Esophagus muscularis mucosa (tissue), 4 donors: ENCODE measurements at regions not wholly inside any gene's neighbourhood (a gene's known extent, or its start where the extent isn't known, plus 50 kb on each side); places are given as distances from the start of the nearest gene placed in this dataset.

Experiments
- DNase-seq: peaks from one replicate; pipeline ENCODE4 v3.0.0-alpha.2; 2017; ENCODE audit errors: extremely low spot score
- H3K27ac ChIP-seq, 4 donors: fragments of 200-600 bp; sonication (generic); replicated peaks in 1 of 4; 1 replicate in 3 of 4; 2 replicates in 1 of 4; pipeline ENCODE4 v1.5.1; 2016 to 2019; ENCODE audit warnings: mild to moderate bottlenecking in 1 of 4
- H3K27me3 ChIP-seq, 4 donors: fragments of 200-600 bp; sonication (generic); one replicate each; pipeline versions ENCODE4 v1.5.1 to v1.6.0; 2016 to 2019
- H3K36me3 ChIP-seq, 4 donors: fragments of 200-600 bp; sonication (generic); one replicate each; pipeline ENCODE4 v1.5.1; 2016 to 2019
- H3K4me1 ChIP-seq, 4 donors: fragments of 200-600 bp; sonication (generic); one replicate each; pipeline ENCODE4 v1.5.1; 2016 to 2019
- H3K4me3 ChIP-seq, 4 donors: fragments of 200-600 bp; sonication (generic); 1 replicate in 2 of 4; 2 replicates in 2 of 4; pipeline ENCODE4 v1.5.1; 2016 to 2019; ENCODE audit warnings: mild to moderate bottlenecking in 4 of 4, moderate library complexity in 1 of 4
- H3K9me3 ChIP-seq, 4 donors: fragments of 200-600 bp; sonication (generic); 1 replicate in 3 of 4; 2 replicates in 1 of 4; pipeline ENCODE4 v1.5.1; 2016 to 2019
- CTCF ChIP-seq, 3 experiments: fragments of 200-600 bp in 2 of 3; fragments of 450-650 bp in 1 of 3; sonication (generic) in 2 of 3; IDR thresholded peaks; one replicate each; pipeline ENCODE4 v1.5.1; 2017 to 2019; ENCODE audit warnings: antibody characterized with exemption in 3 of 3, mild to moderate bottlenecking in 2 of 3, moderate library complexity in 1 of 3
- EP300 ChIP-seq: sonication (generic); formaldehyde crosslinking; IDR thresholded peaks from one replicate; pipeline ENCODE4 v1.6.1; 2017; ENCODE audit warnings: antibody characterized with exemption
- POLR2A ChIP-seq: fragments of 450-650 bp; IDR thresholded peaks from one replicate; pipeline ENCODE4 v1.6.1; 2017; ENCODE audit warnings: antibody characterized with exemption, moderate library complexity, mild to moderate bottlenecking, low read depth
- POLR2AphosphoS5 ChIP-seq, 2 donors: sonication (generic); formaldehyde crosslinking; IDR thresholded peaks; one replicate each; pipeline ENCODE4 v1.6.1; 2017; ENCODE audit warnings: antibody characterized with exemption in 2 of 2
- WGBS: methylation state at CpG from one replicate; pipeline ENCODE4 v1.1.5; 2018; 5-methylcytosine and 5-hydroxymethylcytosine counted together
- intact Hi-C: fragments of 100-400 bp; cut with DNase I; formaldehyde crosslinking; loops from one replicate; pipeline ENCODE4 v1.15.1; 2023

- TF ChIP-seq POLR2A: no peak
- no peak for TF ChIP-seq CTCF (IDR thresholded peaks at IDR 0.05)
- no peak for TF ChIP-seq POLR2AphosphoS5 (IDR thresholded peaks at IDR 0.05)
- no peak for TF ChIP-seq EP300
- Histone ChIP-seq H3K36me3 (no peaks in the 10 kb centered on the region), H3K27me3 (no peaks in the 10 kb centered on the region), H3K4me1 (no peaks in the 10 kb centered on the region), H3K4me3 (no peak overlapping the region), H3K9me3 (no peaks in the 10 kb centered on the region), H3K27ac (no peak overlapping the region)
- intact Hi-C loops: no loop called here
- DNase-seq: no peak
- 100% methylated on average over 1 of the region's 1 CpG for WGBS
These were observed 142.1 kb downstream of the HINT1 start for GRCh38 chr5:131022811-131023497.

- intact Hi-C loops: no loop called here
- WGBS: 86% methylated on average over 2 of the region's 2 CpGs
These were observed 143.4 kb downstream of the HINT1 start for GRCh38 chr5:131021646-131022045.

GRCh38 chr5:131019601-131020315, 145.3 kb downstream of the HINT1 start:
- TF ChIP-seq POLR2AphosphoS5 (IDR thresholded peaks at IDR 0.05): no peak
- TF ChIP-seq CTCF (IDR thresholded peaks at IDR 0.05): no peak
- TF ChIP-seq POLR2A: no peak
- TF ChIP-seq EP300: no peak

More at GRCh38 chr5:131021646-131022045, 143.4 kb downstream of the HINT1 start:
- no peaks in the 10 kb centered on the region for H3K36me3 ChIP-seq
- no peaks in the 10 kb centered on the region for H3K4me1 ChIP-seq
- TF ChIP-seq POLR2AphosphoS5 (IDR thresholded peaks at IDR 0.05) (no peak), POLR2A (no peak), EP300 (no peak), CTCF (IDR thresholded peaks at IDR 0.05) (no peak)
- no peak overlapping the region for H3K27ac ChIP-seq
- no peak overlapping the region for H3K4me3 ChIP-seq
- no peaks in the 10 kb centered on the region for H3K9me3 ChIP-seq
- H3K27me3 ChIP-seq: no peaks in the 10 kb centered on the region
- DNase-seq: no peak

GRCh38 chr5:131019111-131019510, 145.9 kb downstream of the HINT1 start:
- DNase-seq: no peak
- TF ChIP-seq POLR2AphosphoS5 (IDR thresholded peaks at IDR 0.05): no peak
- WGBS: 50% methylated on average over 1 of the region's 1 CpG
- no peaks in the 10 kb centered on the region for H3K27me3 ChIP-seq
- intact Hi-C loops: no loop called here
- no peak overlapping the region for H3K27ac ChIP-seq
- H3K4me1 ChIP-seq: no peaks in the 10 kb centered on the region
- H3K36me3 ChIP-seq: no peaks in the 10 kb centered on the region
- peaks cover 0 to 5% (median 2%) of the 10 kb centered on the region in 4 donors for H3K9me3 ChIP-seq
- H3K4me3 ChIP-seq: no peak overlapping the region

More at GRCh38 chr5:131019601-131020315, 145.3 kb downstream of the HINT1 start:
- H3K36me3 ChIP-seq: no peaks in the 10 kb centered on the region
- DNase-seq: no peak
- H3K27ac ChIP-seq: no peak overlapping the region
- intact Hi-C loops: no loop called here
- H3K9me3 ChIP-seq: peaks cover 0 to 5% (median 2%) of the 10 kb centered on the region in 4 donors
- H3K4me1 ChIP-seq: no peaks in the 10 kb centered on the region
- no peak overlapping the region for H3K4me3 ChIP-seq
- H3K27me3 ChIP-seq: no peaks in the 10 kb centered on the region
- WGBS: 91% methylated on average over 6 of the region's 6 CpGs

GRCh38 chr5:131008329-131008728, 156.7 kb downstream of the HINT1 start:
- intact Hi-C loops: no loop called here
- Histone ChIP-seq H3K4me3 (no peak overlapping the region), H3K9me3 (peaks cover 0 to 8% (median 0%) of the 10 kb centered on the region in 4 donors), H3K27me3 (peaks cover 0 to 7% (median 0%) of the 10 kb centered on the region in 4 donors), H3K36me3 (no peaks in the 10 kb centered on the region), H3K27ac (no peak overlapping the region), H3K4me1 (no peaks in the 10 kb centered on the region)
- TF ChIP-seq EP300 (no peak), CTCF (IDR thresholded peaks at IDR 0.05) (no peak), POLR2A (no peak), POLR2AphosphoS5 (IDR thresholded peaks at IDR 0.05) (no peak)
- 72% methylated on average over 18 of the region's 24 CpGs for WGBS
- DNase-seq: no peak
